Neuronal stem cell (in vitro differentiated cells): ENCODE measurements at regions not wholly inside any gene's neighbourhood (a gene's known extent, or its start where the extent isn't known, plus 50 kb on each side); places are given as distances from the start of the nearest gene placed in this dataset.

Experiments
- DNase-seq: peaks from one replicate; pipeline ENCODE4 v3.0.0-alpha.2; 2013; ENCODE audit warnings: low spot score
- H2AFZ ChIP-seq: one replicate; pipeline ENCODE4 v1.6.1; 2013; ENCODE audit warnings: mild to moderate bottlenecking, low read length, inconsistent platforms
- H2AK5ac ChIP-seq: 2 replicates; pipeline ENCODE4 v1.6.1; 2013; ENCODE audit warnings: low read depth, mild to moderate bottlenecking, inconsistent platforms, low read length, moderate library complexity, mixed read lengths
- H2BK120ac ChIP-seq: 2 replicates; pipeline ENCODE4 v1.6.1; 2013; ENCODE audit warnings: low read depth, mild to moderate bottlenecking, inconsistent platforms, low read length, moderate library complexity, mixed read lengths
- H2BK12ac ChIP-seq: one replicate; pipeline ENCODE4 v1.6.1; 2013; ENCODE audit warnings: low read length, inconsistent platforms
- H2BK15ac ChIP-seq: 2 replicates; pipeline ENCODE4 v1.6.1; 2013; ENCODE audit warnings: mild to moderate bottlenecking, low read length, inconsistent platforms, mixed read lengths
- H2BK5ac ChIP-seq: one replicate; pipeline ENCODE4 v1.6.1; 2013; ENCODE audit warnings: inconsistent platforms, mild to moderate bottlenecking, low read length, moderate library complexity
- H3K14ac ChIP-seq: one replicate; pipeline ENCODE4 v1.6.1; 2013; ENCODE audit warnings: low read length, inconsistent platforms
- H3K18ac ChIP-seq: 2 replicates; pipeline ENCODE4 v1.6.1; 2013; ENCODE audit warnings: low read length, inconsistent platforms
- H3K23ac ChIP-seq: 2 replicates; pipeline ENCODE4 v1.6.1; 2013; ENCODE audit warnings: low read depth, mild to moderate bottlenecking, mixed read lengths, low read length, inconsistent platforms; ENCODE audit not compliant: poor library complexity
- H3K27ac ChIP-seq: replicated peaks from 3 replicates; pipeline ENCODE4 v1.5.1; 2013; ENCODE audit warnings: low read length, inconsistent platforms
- H3K27me3 ChIP-seq, 3 experiments: 2 replicates each; pipeline ENCODE4 v1.6.1; 2013; ENCODE audit warnings: low read length in 3 of 3, mild to moderate bottlenecking in 2 of 3, inconsistent platforms in 1 of 3, low read depth in 1 of 3, mixed read lengths in 1 of 3, moderate library complexity in 1 of 3; ENCODE audit not compliant: control insufficient read depth in 3 of 3, insufficient read depth in 3 of 3
- H3K36me3 ChIP-seq, 2 donors: replicated peaks in 1 of 2; 2 replicates each; pipeline ENCODE4 v1.6.1; 2013; ENCODE audit warnings: low read length in 2 of 2; ENCODE audit not compliant: control insufficient read depth in 2 of 2, insufficient read depth in 2 of 2
- H3K4ac ChIP-seq: 2 replicates; pipeline ENCODE4 v1.6.1; 2013; ENCODE audit warnings: inconsistent platforms, mild to moderate bottlenecking, low read length, moderate library complexity
- H3K4me1 ChIP-seq, 2 donors: 1 replicate in 1 of 2; 2 replicates in 1 of 2; pipeline ENCODE4 v1.6.1; 2013; ENCODE audit warnings: low read length in 2 of 2, low read depth in 1 of 2; ENCODE audit not compliant: control insufficient read depth in 2 of 2, insufficient read depth in 1 of 2
- H3K4me2 ChIP-seq: one replicate; pipeline ENCODE4 v1.6.1; 2013; ENCODE audit warnings: mild to moderate bottlenecking, low read length, inconsistent platforms; ENCODE audit not compliant: insufficient read depth, poor library complexity, severe bottlenecking
- H3K4me3 ChIP-seq, 2 donors: 2 replicates each; pipeline ENCODE4 v1.5.1; 2013; ENCODE audit warnings: low read length in 2 of 2, mild to moderate bottlenecking in 2 of 2, inconsistent platforms in 1 of 2, moderate library complexity in 1 of 2
- H3K79me1 ChIP-seq: one replicate; pipeline ENCODE4 v1.6.1; 2013; ENCODE audit warnings: low read depth, mild to moderate bottlenecking, inconsistent platforms, low read length, moderate library complexity
- H3K9ac ChIP-seq: one replicate; pipeline ENCODE4 v1.6.1; 2013; ENCODE audit warnings: mild to moderate bottlenecking, low read depth, low read length, inconsistent platforms; ENCODE audit not compliant: poor library complexity
- H3K9me3 ChIP-seq, 2 donors: replicated peaks in 1 of 2; 2 replicates each; pipeline versions ENCODE3 to v1.6.1; 2013; ENCODE audit warnings: low read length in 2 of 2, mild to moderate bottlenecking in 2 of 2, inconsistent platforms in 1 of 2, low read depth in 1 of 2, mixed read lengths in 1 of 2, moderate library complexity in 1 of 2; ENCODE audit not compliant: control insufficient read depth in 2 of 2, insufficient read depth in 1 of 2
- H4K8ac ChIP-seq: one replicate; pipeline ENCODE4 v1.6.1; 2013; ENCODE audit warnings: low read depth, mild to moderate bottlenecking, inconsistent platforms, low read length, moderate library complexity
- H4K91ac ChIP-seq: one replicate; pipeline ENCODE4 v1.6.1; 2013; ENCODE audit warnings: low read length, low read depth, mild to moderate bottlenecking, inconsistent platforms; ENCODE audit not compliant: poor library complexity
- WGBS, 2 donors: extraction: QIAGEN DNeasy Blood & Tissue Kit; methylation state at CpG; one replicate each; pipeline ENCODE4 v1.1.7; 2013; ENCODE audit warnings: missing lambda C conversion rate in 2 of 2, mixed read lengths in 1 of 2; ENCODE audit not compliant: insufficient read length in 2 of 2, insufficient replicate concordance in 1 of 2; ENCODE audit errors: extremely low coverage in 2 of 2; 5-methylcytosine and 5-hydroxymethylcytosine counted together

- no CpG with 5 or more reads among the region's 9 CpGs for WGBS, 2 donors
- no peaks in the 10 kb centered on the region for H3K36me3 ChIP-seq
- no peak overlapping the region for H3K23ac ChIP-seq
- no peak overlapping the region for H4K8ac ChIP-seq
- peak overlapping the region; percentile 38 for H3K18ac ChIP-seq
- no peak overlapping the region for H3K27ac ChIP-seq
- no peak overlapping the region for H2BK15ac ChIP-seq
- no peak overlapping the region for H2BK120ac ChIP-seq
- H3K27me3 ChIP-seq, result no peaks in the 10 kb centered on the region
- H3K79me1 ChIP-seq, result no peaks in the 10 kb centered on the region
- H4K91ac ChIP-seq, result no peak overlapping the region
- no peak overlapping the region for H3K4me3 ChIP-seq
- no peak overlapping the region for H3K4me2 ChIP-seq
- H2AFZ ChIP-seq, result peak overlapping the region; percentile 83
- no peaks in the 10 kb centered on the region for H3K9me3 ChIP-seq
- no peak overlapping the region for H2BK12ac ChIP-seq
- no peak overlapping the region for H3K4ac ChIP-seq
- peaks cover 5 to 14% of the 10 kb centered on the region in 2 donors for H3K4me1 ChIP-seq
- H3K9ac ChIP-seq, result peak overlapping the region; percentile 73
- H3K14ac ChIP-seq, result no peak overlapping the region
- DNase-seq, result no peak
- H2BK5ac ChIP-seq, result no peak overlapping the region
- no peak overlapping the region for H2AK5ac ChIP-seq
These were observed 626.5 kb upstream of the TBL1XR1 start for GRCh38 chr3:177823701-177824189.

GRCh38 chr3:177824190-177824786 lies 627.0 kb upstream of the TBL1XR1 start:
- no peak overlapping the region for H3K23ac ChIP-seq
- H3K9me3 ChIP-seq, result no peaks in the 10 kb centered on the region
- no peak overlapping the region for H2BK5ac ChIP-seq
- H3K9ac ChIP-seq, result peak overlapping the region; percentile 73
- H3K36me3 ChIP-seq, result no peaks in the 10 kb centered on the region
- peak overlapping the region; percentile 83 for H2AFZ ChIP-seq
- H2BK15ac ChIP-seq, result no peak overlapping the region
- peaks cover 5 to 14% of the 10 kb centered on the region in 2 donors for H3K4me1 ChIP-seq
- H2BK12ac ChIP-seq, result no peak overlapping the region
- no peak for DNase-seq
- no peak overlapping the region for H3K4me2 ChIP-seq
- no peak overlapping the region for H3K4ac ChIP-seq
- no peak overlapping the region for H3K4me3 ChIP-seq
- no peaks in the 10 kb centered on the region for H3K79me1 ChIP-seq
- WGBS, 2 donors, result no CpG with 5 or more reads among the region's 4 CpGs
- H3K27ac ChIP-seq, result peak overlapping the region; percentile 5
- no peak overlapping the region for H4K8ac ChIP-seq
- H2BK120ac ChIP-seq, result no peak overlapping the region
- no peak overlapping the region for H3K14ac ChIP-seq
- H2AK5ac ChIP-seq, result no peak overlapping the region
- H4K91ac ChIP-seq, result no peak overlapping the region
- no peak overlapping the region for H3K18ac ChIP-seq
- no peaks in the 10 kb centered on the region for H3K27me3 ChIP-seq

- Histone ChIP-seq H3K36me3 (no peaks in the 10 kb centered on the region), H2AK5ac (no peak overlapping the region), H2AFZ (peak overlapping the region; percentile 83), H2BK5ac (no peak overlapping the region), H4K91ac (no peak overlapping the region), H3K27ac (no peak overlapping the region), H3K18ac (no peak overlapping the region), H3K4me2 (no peak overlapping the region), H2BK15ac (no peak overlapping the region), H3K14ac (no peak overlapping the region), H3K4me3 (no peak overlapping the region), H2BK12ac (no peak overlapping the region), H3K4ac (no peak overlapping the region), H2BK120ac (no peak overlapping the region), H3K23ac (no peak overlapping the region), H3K79me1 (no peaks in the 10 kb centered on the region), H4K8ac (no peak overlapping the region), H3K9ac (no peak overlapping the region), H3K9me3 (no peaks in the 10 kb centered on the region), H3K4me1 (peaks cover 5 to 14% of the 10 kb centered on the region in 2 donors), H3K27me3 (no peaks in the 10 kb centered on the region)
- no CpG with 5 or more reads among the region's 4 CpGs for WGBS, 2 donors
- no peak for DNase-seq
These were observed 627.6 kb upstream of the TBL1XR1 start for GRCh38 chr3:177824841-177825240.

- Histone ChIP-seq H2BK5ac (no peak overlapping the region), H3K9ac (no peak overlapping the region), H2BK12ac (no peak overlapping the region), H3K4me3 (no peak overlapping the region), H3K23ac (no peak overlapping the region), H2AK5ac (no peak overlapping the region), H3K36me3 (no peaks in the 10 kb centered on the region), H3K27ac (no peak overlapping the region), H3K4ac (no peak overlapping the region), H3K18ac (peak overlapping the region; percentile 5), H2BK15ac (no peak overlapping the region), H4K8ac (no peak overlapping the region), H2BK120ac (no peak overlapping the region), H3K79me1 (no peaks in the 10 kb centered on the region), H4K91ac (no peak overlapping the region), H3K14ac (no peak overlapping the region), H2AFZ (no peak overlapping the region), H3K9me3 (no peaks in the 10 kb centered on the region), H3K4me2 (no peak overlapping the region), H3K4me1 (peaks cover 5 to 14% of the 10 kb centered on the region in 2 donors), H3K27me3 (no peaks in the 10 kb centered on the region)
- WGBS, 2 donors, result no CpG with 5 or more reads among the region's 10 CpGs
- no peak for DNase-seq
These were observed 629.0 kb upstream of the TBL1XR1 start for GRCh38 chr3:177826253-177826652.
